Endothelial cell (in vitro differentiated cells): ENCODE measurements at regions not wholly inside any gene's neighbourhood (a gene's known extent, or its start where the extent isn't known, plus 50 kb on each side); places are given as distances from the start of the nearest gene placed in this dataset.

ENCODE experiments used
- DNase-seq: peaks from one replicate; pipeline ENCODE4 v3.0.0; 2021; ENCODE audit warnings: low spot score
- H3K27ac Mint-ChIP-seq: one replicate; pipeline ENCODE4 v1.8.0; 2021; ENCODE audit warnings: mixed read lengths, inconsistent platforms; ENCODE audit not compliant: unreplicated experiment
- H3K27me3 Mint-ChIP-seq: one replicate; pipeline ENCODE4 v1.8.0; 2021; ENCODE audit warnings: mild to moderate bottlenecking, moderate library complexity, mixed read lengths, inconsistent platforms; ENCODE audit not compliant: unreplicated experiment
- H3K36me3 Mint-ChIP-seq: one replicate; pipeline ENCODE4 v1.8.0; 2021; ENCODE audit warnings: mild to moderate bottlenecking, low read depth, mixed read lengths, inconsistent platforms; ENCODE audit not compliant: unreplicated experiment
- H3K4me1 Mint-ChIP-seq: one replicate; pipeline ENCODE4 v1.8.0; 2021; ENCODE audit warnings: mild to moderate bottlenecking, mixed read lengths, inconsistent platforms; ENCODE audit not compliant: unreplicated experiment
- H3K4me3 Mint-ChIP-seq: one replicate; pipeline ENCODE4 v1.8.0; 2021; ENCODE audit warnings: mild to moderate bottlenecking, mixed read lengths, inconsistent platforms; ENCODE audit not compliant: unreplicated experiment
- H3K9me3 Mint-ChIP-seq: one replicate; pipeline ENCODE4 v1.8.0; 2021; ENCODE audit warnings: mixed read lengths, inconsistent platforms; ENCODE audit not compliant: unreplicated experiment
- TF ChIP-seq, protein P1 (sequence below): fragments of 200-600 bp; sonication (generic); IDR thresholded peaks from one replicate; pipeline ENCODE4 v1.5.0; 2021; ENCODE audit warnings: antibody characterized with exemption; ENCODE audit not compliant: unreplicated experiment

DNA sequence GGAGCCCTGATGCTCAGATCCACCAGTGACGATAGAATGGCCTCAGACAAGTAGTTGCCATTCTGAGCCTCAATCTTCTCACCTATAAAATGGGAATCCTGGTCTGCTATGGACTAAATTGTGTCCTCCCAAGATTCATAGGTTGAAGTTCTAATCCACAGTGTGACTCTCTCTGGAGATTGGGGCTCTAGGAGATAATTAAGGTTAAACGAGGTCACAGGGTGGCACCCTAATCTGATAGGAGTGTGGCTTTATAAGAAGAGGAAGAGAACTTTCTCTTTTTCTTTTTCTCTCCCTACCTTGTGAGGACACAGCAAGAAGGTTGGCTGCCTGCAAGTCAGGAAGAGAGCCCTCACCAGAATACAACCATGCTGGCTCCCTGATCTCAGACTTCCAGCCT, 214.1 kb downstream of the KATNAL1 start:
- DNase-seq: no peak
- Mint-ChIP-seq H3K27me3 (no peaks in the 10 kb centered on the region), H3K36me3 (no peaks in the 10 kb centered on the region), H3K27ac (no peak overlapping the region), H3K9me3 (no peaks in the 10 kb centered on the region), H3K4me1 (no peaks in the 10 kb centered on the region), H3K4me3 (no peak overlapping the region)
- TF ChIP-seq, protein P1, sequence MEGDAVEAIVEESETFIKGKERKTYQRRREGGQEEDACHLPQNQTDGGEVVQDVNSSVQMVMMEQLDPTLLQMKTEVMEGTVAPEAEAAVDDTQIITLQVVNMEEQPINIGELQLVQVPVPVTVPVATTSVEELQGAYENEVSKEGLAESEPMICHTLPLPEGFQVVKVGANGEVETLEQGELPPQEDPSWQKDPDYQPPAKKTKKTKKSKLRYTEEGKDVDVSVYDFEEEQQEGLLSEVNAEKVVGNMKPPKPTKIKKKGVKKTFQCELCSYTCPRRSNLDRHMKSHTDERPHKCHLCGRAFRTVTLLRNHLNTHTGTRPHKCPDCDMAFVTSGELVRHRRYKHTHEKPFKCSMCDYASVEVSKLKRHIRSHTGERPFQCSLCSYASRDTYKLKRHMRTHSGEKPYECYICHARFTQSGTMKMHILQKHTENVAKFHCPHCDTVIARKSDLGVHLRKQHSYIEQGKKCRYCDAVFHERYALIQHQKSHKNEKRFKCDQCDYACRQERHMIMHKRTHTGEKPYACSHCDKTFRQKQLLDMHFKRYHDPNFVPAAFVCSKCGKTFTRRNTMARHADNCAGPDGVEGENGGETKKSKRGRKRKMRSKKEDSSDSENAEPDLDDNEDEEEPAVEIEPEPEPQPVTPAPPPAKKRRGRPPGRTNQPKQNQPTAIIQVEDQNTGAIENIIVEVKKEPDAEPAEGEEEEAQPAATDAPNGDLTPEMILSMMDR: no peak

DNA sequence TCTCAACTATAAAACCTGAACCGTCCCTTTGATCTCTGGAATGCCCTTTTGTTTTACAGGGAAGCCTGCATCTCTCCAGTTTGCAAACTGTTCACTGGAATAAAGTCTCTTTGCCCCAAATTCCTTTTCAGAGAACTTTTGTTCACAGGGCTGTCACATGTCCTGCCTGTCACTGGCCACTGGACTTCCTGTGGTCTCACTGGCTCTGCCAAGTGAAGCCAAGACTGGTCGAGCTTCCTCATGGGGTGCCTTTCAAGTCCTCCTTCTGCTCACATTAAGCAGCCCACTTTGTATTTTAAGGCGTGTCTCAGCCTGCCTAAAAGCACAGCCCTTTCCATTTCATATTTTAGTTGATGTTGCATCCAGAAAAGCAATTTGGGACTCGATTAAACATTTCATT, 215.7 kb downstream of the KATNAL1 start:
- DNase-seq: no peak
- Mint-ChIP-seq H3K4me3 (no peak overlapping the region), H3K4me1 (no peaks in the 10 kb centered on the region), H3K36me3 (no peaks in the 10 kb centered on the region), H3K9me3 (no peaks in the 10 kb centered on the region), H3K27ac (no peak overlapping the region), H3K27me3 (no peaks in the 10 kb centered on the region)
- TF ChIP-seq, protein P1: no peak

DNA sequence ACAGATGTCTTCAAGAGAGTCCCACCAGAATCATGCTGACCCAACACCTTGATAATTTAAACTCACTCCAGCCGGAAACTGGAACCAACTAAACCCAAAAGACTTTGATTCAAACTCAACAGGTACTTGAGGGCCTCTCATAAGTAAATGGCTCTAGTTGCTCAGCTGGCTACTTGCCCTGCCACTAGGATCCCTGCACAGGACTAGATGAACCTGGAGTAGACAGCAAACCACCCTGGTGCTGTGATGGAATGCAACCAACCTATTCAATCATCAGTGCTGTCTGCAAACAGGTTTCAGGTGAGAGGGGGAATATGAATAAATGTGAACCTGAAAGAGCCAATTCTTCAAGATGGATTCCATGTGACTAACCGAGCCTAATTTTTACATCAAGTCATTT, 216.3 kb downstream of the KATNAL1 start:
- TF ChIP-seq, protein P1: no peak
- peaks cover 4% of the 10 kb centered on the region for H3K36me3 Mint-ChIP-seq
- no peak overlapping the region for H3K27ac Mint-ChIP-seq
- no peaks in the 10 kb centered on the region for H3K27me3 Mint-ChIP-seq
- DNase-seq: no peak
- H3K4me3 Mint-ChIP-seq: no peak overlapping the region
- no peaks in the 10 kb centered on the region for H3K4me1 Mint-ChIP-seq
- no peaks in the 10 kb centered on the region for H3K9me3 Mint-ChIP-seq

DNA sequence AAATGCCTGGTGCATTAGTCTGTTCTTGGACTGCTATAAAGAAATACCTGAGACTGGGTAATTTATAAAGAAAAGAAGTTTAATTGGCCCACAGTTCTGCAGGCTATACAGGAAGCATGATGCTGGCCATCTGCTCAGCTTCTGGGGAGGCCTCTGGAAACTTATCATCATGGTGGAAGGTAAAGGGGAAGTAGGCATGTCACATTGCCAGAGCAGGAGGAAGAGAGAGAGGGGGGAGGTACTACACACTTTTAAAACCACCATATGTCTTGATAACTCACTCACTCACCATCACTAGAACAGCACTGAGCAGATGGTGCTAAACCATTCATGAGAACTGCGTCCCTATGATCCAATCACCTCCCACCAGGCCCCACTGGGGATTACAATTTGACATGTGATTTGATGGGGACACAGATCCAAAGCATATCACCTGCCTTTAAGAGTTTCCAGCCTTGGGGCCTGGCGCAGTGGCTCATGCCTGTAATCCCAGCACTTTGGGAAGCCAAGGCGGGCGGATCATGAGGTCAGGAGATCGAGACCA, 219.0 kb downstream of the KATNAL1 start:
- H3K9me3 Mint-ChIP-seq: no peaks in the 10 kb centered on the region
- peaks cover 4% of the 10 kb centered on the region for H3K36me3 Mint-ChIP-seq
- no peak overlapping the region for H3K27ac Mint-ChIP-seq
- H3K4me1 Mint-ChIP-seq: no peaks in the 10 kb centered on the region
- TF ChIP-seq, protein P1: no peak
- H3K4me3 Mint-ChIP-seq: no peak overlapping the region
- peaks cover 1% of the 10 kb centered on the region for H3K27me3 Mint-ChIP-seq
- DNase-seq: no peak

DNA sequence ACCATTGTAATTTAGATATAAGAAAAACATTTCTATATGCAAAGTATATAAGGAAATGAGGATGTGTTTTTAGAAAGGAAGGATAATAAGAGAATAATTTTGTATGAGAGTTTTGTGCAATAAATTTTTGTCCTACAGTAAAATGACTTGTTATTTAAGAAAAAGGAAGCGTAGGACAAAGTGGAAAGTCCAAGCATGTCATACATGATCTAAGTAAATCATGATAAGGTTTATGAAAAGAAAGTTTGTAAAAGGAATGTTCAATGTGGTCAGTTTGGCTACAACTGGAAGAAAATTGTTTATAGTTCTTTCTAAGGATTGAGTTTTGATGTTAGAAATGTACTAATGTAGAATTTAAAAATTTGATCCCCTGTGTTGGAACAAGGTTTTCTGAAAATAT, 222.3 kb downstream of the KATNAL1 start:
- Mint-ChIP-seq H3K36me3 (peaks cover 4% of the 10 kb centered on the region), H3K9me3 (no peaks in the 10 kb centered on the region), H3K4me1 (no peaks in the 10 kb centered on the region), H3K27ac (no peak overlapping the region), H3K4me3 (no peak overlapping the region), H3K27me3 (peaks cover 2% of the 10 kb centered on the region)
- TF ChIP-seq, protein P1: no peak
- no peak for DNase-seq
